ENCODE measurements at regions not wholly inside any gene's neighbourhood (a gene's known extent, or its start where the extent isn't known, plus 50 kb on each side); places are given as distances from the start of the nearest gene placed in this dataset.

GRCh38 chr2:35416391-35417140 lies 939.0 kb upstream of the CRIM1 start:
- no peak for DNase-seq

GRCh38 chr2:35415942-35416341 lies 939.6 kb upstream of the CRIM1 start:
- DNase-seq, result no peak

GRCh38 chr2:35415282-35415681 lies 940.3 kb upstream of the CRIM1 start:
- DNase-seq, result no peak

- DNase-seq, result peak; percentile 41
Observed at GRCh38 chr2:35410431-35411061, 945.0 kb upstream of the CRIM1 start.

GRCh38 chr2:35409762-35410161 lies 945.8 kb upstream of the CRIM1 start:
- DNase-seq, result no peak

GRCh38 chr2:35408320-35408719 lies 947.3 kb upstream of the CRIM1 start:
- DNase-seq, result no peak

GRCh38 chr2:35391736-35392442 lies 963.7 kb upstream of the CRIM1 start:
- no peak for DNase-seq

- no peak for DNase-seq
Observed at GRCh38 chr2:35378791-35379190, 976.8 kb upstream of the CRIM1 start.

GRCh38 chr2:35374845-35375244 lies 980.7 kb upstream of the CRIM1 start:
- DNase-seq, result no peak

- DNase-seq, result no peak
Observed at GRCh38 chr2:35365859-35366258, 989.7 kb upstream of the CRIM1 start.

GRCh38 chr2:35356332-35356731 lies 999.2 kb upstream of the CRIM1 start:
- no peak for DNase-seq

- DNase-seq, result no peak
Observed at GRCh38 chr2:35355056-35355455, 1000.5 kb upstream of the CRIM1 start.

GRCh38 chr2:35347561-35347960 lies 1008.0 kb upstream of the CRIM1 start:
- DNase-seq, result no peak

- DNase-seq, result no peak
Observed at GRCh38 chr2:35343135-35343534, 1012.4 kb upstream of the CRIM1 start.

- no peak for DNase-seq
Observed at GRCh38 chr2:35339211-35339610, 1016.4 kb upstream of the CRIM1 start.

GRCh38 chr2:35337922-35338321 lies 1017.7 kb upstream of the CRIM1 start:
- no peak for DNase-seq

- DNase-seq, result no peak
Observed at GRCh38 chr2:35314049-35314448, 1041.5 kb upstream of the CRIM1 start.

- DNase-seq, result no peak
Observed at GRCh38 chr2:35301369-35301768, 1054.2 kb upstream of the CRIM1 start.

GRCh38 chr2:35298493-35298892 lies 1057.1 kb upstream of the CRIM1 start:
- no peak for DNase-seq

- DNase-seq, result no peak
Observed at GRCh38 chr2:35297403-35297802, 1058.2 kb upstream of the CRIM1 start.

- no peak for DNase-seq
Observed at GRCh38 chr2:35294636-35295263, 1060.8 kb upstream of the CRIM1 start.

GRCh38 chr2:35293261-35293660 lies 1062.3 kb upstream of the CRIM1 start:
- DNase-seq, result no peak

GRCh38 chr2:35292199-35292598 lies 1063.4 kb upstream of the CRIM1 start:
- DNase-seq, result no peak

GRCh38 chr2:35281702-35282101 lies 1073.9 kb upstream of the CRIM1 start:
- DNase-seq, result no peak

Data from MV-4-11 (cell line).